ENCODE measurements at regions not wholly inside any gene's neighbourhood (a gene's known extent, or its start where the extent isn't known, plus 50 kb on each side); places are given as distances from the start of the nearest gene placed in this dataset.

GRCh38 chr15:26472661-26473060 lies 300.2 kb downstream of the GABRB3 start:
- TF ChIP-seq CTCF (IDR thresholded peaks at IDR 0.05) (no peak), POLR2A (IDR thresholded peaks at IDR 0.05) (no peak), POLR2AphosphoS5 (IDR thresholded peaks at IDR 0.05; ENCODE audit: insufficient read depth in 1 of 2, low read depth in 1 of 2) (no peak)

All from vagina (tissue), 2 donors.